Kidney epithelial cell (primary cell): ENCODE measurements at regions not wholly inside any gene's neighbourhood (a gene's known extent, or its start where the extent isn't known, plus 50 kb on each side); places are given as distances from the start of the nearest gene placed in this dataset.

ENCODE experiments used
- DNase-seq: peaks from one replicate; pipeline ENCODE4 v3.0.0-alpha.2; 2010; ENCODE audit warnings: low read depth
- H3K27me3 ChIP-seq: 2 replicates; pipeline ENCODE4 v1.6.0; 2011; ENCODE audit warnings: low read length; ENCODE audit not compliant: control insufficient read depth, insufficient read depth
- H3K36me3 ChIP-seq: 2 replicates; pipeline ENCODE4 v1.5.1; 2011; ENCODE audit warnings: low read length; ENCODE audit not compliant: control insufficient read depth, insufficient read depth
- H3K4me3 ChIP-seq: 2 replicates; pipeline ENCODE4 v1.5.1; 2011; ENCODE audit warnings: low read depth, mild to moderate bottlenecking, control low read depth, low read length
- TF ChIP-seq, protein P1 (sequence below): IDR thresholded peaks from 2 replicates; pipeline ENCODE4 v1.5.1; 2011; ENCODE audit warnings: mild to moderate bottlenecking, moderate library complexity, low read length, control low read depth, inconsistent platforms; ENCODE audit not compliant: insufficient read depth, poor library complexity, severe bottlenecking

DNA sequence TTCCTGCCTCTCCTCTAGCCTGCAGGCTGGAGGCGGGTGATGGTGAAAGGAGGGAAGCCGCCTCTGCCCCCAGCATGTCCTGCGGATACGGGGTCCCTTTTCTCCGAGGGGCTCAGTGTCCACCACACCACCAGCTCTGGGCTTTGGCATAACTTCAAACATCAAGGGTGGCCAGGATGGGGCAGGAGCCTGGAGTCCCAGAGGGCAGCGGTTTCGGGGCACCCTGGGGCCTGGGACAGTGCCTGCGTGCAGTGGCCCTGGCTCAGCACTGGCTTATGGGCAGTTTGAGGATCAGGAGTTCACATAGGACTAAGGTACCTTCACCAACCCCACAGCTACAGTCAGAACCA is 85.5 kb upstream of the GPC1 start:
- Histone ChIP-seq H3K27me3 (peaks cover 20% of the 10 kb centered on the region), H3K4me3 (no peak overlapping the region), H3K36me3 (no peaks in the 10 kb centered on the region)
- DNase-seq, result no peak
- TF ChIP-seq, protein P1, sequence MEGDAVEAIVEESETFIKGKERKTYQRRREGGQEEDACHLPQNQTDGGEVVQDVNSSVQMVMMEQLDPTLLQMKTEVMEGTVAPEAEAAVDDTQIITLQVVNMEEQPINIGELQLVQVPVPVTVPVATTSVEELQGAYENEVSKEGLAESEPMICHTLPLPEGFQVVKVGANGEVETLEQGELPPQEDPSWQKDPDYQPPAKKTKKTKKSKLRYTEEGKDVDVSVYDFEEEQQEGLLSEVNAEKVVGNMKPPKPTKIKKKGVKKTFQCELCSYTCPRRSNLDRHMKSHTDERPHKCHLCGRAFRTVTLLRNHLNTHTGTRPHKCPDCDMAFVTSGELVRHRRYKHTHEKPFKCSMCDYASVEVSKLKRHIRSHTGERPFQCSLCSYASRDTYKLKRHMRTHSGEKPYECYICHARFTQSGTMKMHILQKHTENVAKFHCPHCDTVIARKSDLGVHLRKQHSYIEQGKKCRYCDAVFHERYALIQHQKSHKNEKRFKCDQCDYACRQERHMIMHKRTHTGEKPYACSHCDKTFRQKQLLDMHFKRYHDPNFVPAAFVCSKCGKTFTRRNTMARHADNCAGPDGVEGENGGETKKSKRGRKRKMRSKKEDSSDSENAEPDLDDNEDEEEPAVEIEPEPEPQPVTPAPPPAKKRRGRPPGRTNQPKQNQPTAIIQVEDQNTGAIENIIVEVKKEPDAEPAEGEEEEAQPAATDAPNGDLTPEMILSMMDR, result no peak

DNA sequence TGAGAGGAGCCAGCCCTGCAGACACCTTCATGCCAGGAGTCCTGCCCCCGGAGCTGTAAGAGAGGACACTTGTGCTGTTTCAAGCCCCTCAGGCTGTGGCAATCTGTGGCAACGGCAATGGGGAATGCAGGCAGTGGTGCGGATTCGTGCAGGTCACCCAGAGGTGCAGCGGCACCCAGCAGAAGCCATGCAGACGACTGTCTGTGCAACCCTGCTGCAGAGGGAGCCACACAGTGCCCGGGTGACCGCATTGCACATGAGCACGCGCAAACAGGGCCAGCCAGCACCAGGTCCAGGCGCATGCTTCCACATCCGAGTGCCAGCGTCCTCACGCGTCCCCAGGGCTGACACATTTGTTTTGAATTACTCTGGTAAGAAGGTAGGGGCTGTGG is 84.8 kb upstream of the GPC1 start:
- no peaks in the 10 kb centered on the region for H3K36me3 ChIP-seq
- peaks cover 20% of the 10 kb centered on the region for H3K27me3 ChIP-seq
- TF ChIP-seq, protein P1, result no peak
- H3K4me3 ChIP-seq, result no peak overlapping the region
- no peak for DNase-seq

DNA sequence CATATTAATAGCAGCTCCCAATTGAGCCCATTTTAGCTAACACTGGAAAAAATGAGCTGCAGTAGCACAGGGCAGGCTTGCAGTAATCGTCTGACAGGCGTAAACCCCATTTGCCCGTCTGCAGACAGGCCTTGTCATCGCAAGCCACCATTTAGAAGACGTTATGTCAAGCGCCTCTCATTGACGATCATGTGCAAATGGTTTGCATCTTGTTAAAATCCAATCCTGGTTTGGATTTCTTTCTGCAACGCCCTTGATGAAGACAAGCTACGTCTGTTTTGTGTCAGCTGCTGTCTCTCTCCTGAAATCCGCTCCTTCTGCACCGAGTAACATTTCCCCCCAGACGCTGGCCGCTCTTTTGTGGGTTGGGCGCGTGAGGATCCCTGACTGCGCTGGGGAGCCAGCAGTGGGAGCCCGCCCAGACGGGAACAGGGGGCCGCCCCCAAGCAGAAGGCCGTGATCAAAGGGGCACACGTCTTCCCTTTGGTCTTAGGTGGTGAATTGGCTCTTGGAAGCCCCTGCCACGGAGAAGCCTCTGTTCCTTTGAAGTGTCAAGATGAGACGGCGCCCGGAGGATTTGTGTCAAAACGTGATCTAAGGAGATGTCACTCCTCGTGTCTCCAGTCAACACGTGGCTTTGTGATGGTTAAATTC is 84.2 kb upstream of the GPC1 start:
- no peak overlapping the region for H3K4me3 ChIP-seq
- TF ChIP-seq, protein P1, result no peak
- H3K27me3 ChIP-seq, result peaks cover 20% of the 10 kb centered on the region
- no peak for DNase-seq
- H3K36me3 ChIP-seq, result no peaks in the 10 kb centered on the region

DNA sequence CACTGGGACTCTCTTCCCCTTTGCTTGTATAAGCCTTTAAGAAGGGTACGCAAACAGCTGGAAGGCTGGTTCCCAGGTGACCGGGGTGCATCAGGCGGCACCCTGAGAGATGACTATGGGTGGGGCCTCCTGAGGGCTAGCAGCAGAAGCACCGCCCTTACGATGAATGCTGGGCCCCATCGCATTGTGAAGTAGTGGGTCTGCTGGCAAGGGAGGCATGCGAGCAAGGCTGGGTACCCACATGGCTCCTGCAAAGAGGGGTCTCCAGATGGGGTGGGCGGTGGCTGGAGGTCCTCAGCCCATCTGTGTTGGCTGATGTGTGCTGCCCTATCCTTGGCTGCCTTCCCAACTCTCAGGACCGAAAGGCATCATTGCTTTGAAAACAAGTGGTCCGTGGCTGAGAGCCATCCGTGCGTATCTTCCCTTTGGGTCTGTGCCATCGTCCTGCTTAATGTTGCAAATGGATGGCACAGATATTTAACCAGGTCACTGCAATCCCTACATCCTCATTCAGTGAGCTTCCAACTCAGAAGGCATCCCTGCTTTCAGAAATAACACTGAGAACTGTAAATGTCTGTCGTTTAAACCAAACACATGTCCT is 83.5 kb upstream of the GPC1 start:
- TF ChIP-seq, protein P1, result no peak
- H3K27me3 ChIP-seq, result peaks cover 22% of the 10 kb centered on the region
- peak; percentile 12 for DNase-seq
- no peak overlapping the region for H3K4me3 ChIP-seq
- no peaks in the 10 kb centered on the region for H3K36me3 ChIP-seq

DNA sequence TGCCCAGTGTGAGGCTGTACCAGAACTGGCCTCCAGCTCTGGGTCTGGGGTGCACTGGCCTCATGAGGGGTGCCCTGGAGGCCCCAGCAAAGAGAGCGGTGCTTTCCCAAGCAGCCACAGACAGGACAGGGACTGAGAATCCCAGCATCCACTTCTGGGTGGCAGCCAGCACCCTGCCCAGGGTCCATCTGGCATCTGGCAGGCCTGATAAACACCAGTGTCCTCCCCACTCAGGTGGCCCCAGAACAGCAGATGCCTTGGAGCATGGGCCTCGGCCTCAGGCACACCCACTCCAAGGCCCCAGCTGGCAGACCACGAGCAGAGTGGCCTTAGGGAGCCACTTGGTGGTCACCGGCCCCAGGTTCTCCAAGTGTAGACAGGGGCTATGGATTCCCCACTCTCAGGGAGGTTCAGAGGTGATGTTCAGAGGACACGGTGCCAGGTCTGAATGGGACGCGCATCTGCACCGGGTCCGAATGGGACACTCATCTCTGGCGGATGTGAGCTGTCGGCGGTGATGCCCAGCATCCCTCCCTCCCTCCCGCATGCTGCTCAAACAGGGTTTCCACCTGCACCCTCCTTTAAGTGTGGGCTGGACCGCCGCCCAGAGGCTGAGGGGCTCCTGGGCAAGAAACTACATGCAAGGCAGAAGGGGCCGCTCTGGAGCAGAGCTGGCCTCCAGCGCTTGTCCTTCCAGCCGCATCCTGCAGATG is 82.2 kb upstream of the GPC1 start:
- no peak for DNase-seq
- Histone ChIP-seq H3K27me3 (peaks cover 20% of the 10 kb centered on the region), H3K4me3 (no peak overlapping the region), H3K36me3 (no peaks in the 10 kb centered on the region)
- TF ChIP-seq, protein P1, result no peak
